SK-N-SH treated with all-trans-retinoic acid at 6 μM for 48 hours (cell line): ENCODE measurements at regions not wholly inside any gene's neighbourhood (a gene's known extent, or its start where the extent isn't known, plus 50 kb on each side); places are given as distances from the start of the nearest gene placed in this dataset.

Experiments used
- ARNTL ChIP-seq: fragments of 450-650 bp; formaldehyde crosslinking; IDR thresholded peaks from 2 replicates; pipeline ENCODE4 v1.5.0; 2020; ENCODE audit warnings: low read depth, mild to moderate bottlenecking, moderate library complexity, borderline replicate concordance
- BACH2 ChIP-seq: fragments of 250-450 bp; sonication (Bioruptor Pico); IDR thresholded peaks from 2 replicates; pipeline ENCODE4 v1.9.0; 2021; ENCODE audit warnings: mild to moderate bottlenecking, borderline replicate concordance
- CREB5 ChIP-seq: fragments of 250-450 bp; sonication (Bioruptor Pico); IDR thresholded peaks from 2 replicates; pipeline ENCODE4 v1.5.1; 2020; ENCODE audit warnings: low read depth, mild to moderate bottlenecking, moderate library complexity
- PPARA ChIP-seq: fragments of 250-450 bp; sonication (Bioruptor Pico); IDR thresholded peaks from 2 replicates; pipeline ENCODE4 v1.5.0; 2020; ENCODE audit warnings: mild to moderate bottlenecking, borderline replicate concordance
- RARB ChIP-seq: fragments of 250-450 bp; sonication (Bioruptor Pico); IDR thresholded peaks from 2 replicates; pipeline ENCODE4 v1.8.0; 2021; ENCODE audit warnings: mild to moderate bottlenecking, moderate library complexity
- TCF4 ChIP-seq: fragments of 250-450 bp; sonication (Bioruptor Pico); IDR thresholded peaks from 2 replicates; pipeline ENCODE4 v1.8.0; 2021; ENCODE audit warnings: mild to moderate bottlenecking, moderate library complexity, borderline replicate concordance
- TSHZ2 ChIP-seq: fragments of 250-450 bp; sonication (Bioruptor Pico); IDR thresholded peaks from 2 replicates; pipeline ENCODE4 v1.5.0; 2020; ENCODE audit warnings: mild to moderate bottlenecking, moderate library complexity
- ZFP30 ChIP-seq: fragments of 450-650 bp; formaldehyde crosslinking; IDR thresholded peaks from 2 replicates; pipeline ENCODE4 v1.5.0; 2022; ENCODE audit warnings: mild to moderate bottlenecking, moderate library complexity
- ZNF565 ChIP-seq: fragments of 450-650 bp; formaldehyde crosslinking; conservative IDR thresholded peaks from 2 replicates; pipeline ENCODE4 v1.5.0; 2020; ENCODE audit warnings: low read depth, mild to moderate bottlenecking, moderate library complexity
- ZNF70 ChIP-seq: fragments of 450-650 bp; formaldehyde crosslinking; IDR thresholded peaks from 2 replicates; pipeline ENCODE4 v1.5.0; 2020; ENCODE audit warnings: mild to moderate bottlenecking, moderate library complexity

GRCh38 chr10:4546931-4547330 is 279.1 kb upstream of the AKR1E2 start:
- TF ChIP-seq ZFP30 (no peak), PPARA (CRISPR knock-in tag) (no peak), RARB (no peak), ARNTL (no peak), BACH2 (no peak), TCF4 (CRISPR knock-in tag) (no peak), TSHZ2 (CRISPR knock-in tag) (no peak), ZNF70 (CRISPR knock-in tag) (no peak), ZNF565 (CRISPR knock-in tag) (no peak), CREB5 (CRISPR knock-in tag) (no peak)
